Kidney (tissue), 13 donors: ENCODE measurements at regions not wholly inside any gene's neighbourhood (a gene's known extent, or its start where the extent isn't known, plus 50 kb on each side); places are given as distances from the start of the nearest gene placed in this dataset.
"Not testable (repeated sequence)": the region's sequence is repeated elsewhere in the genome, so short reads cannot be mapped to it uniquely, and the experiment has no call there.

ENCODE experiments used
- DNase-seq, 5 donors: peaks; one replicate each; pipeline ENCODE4 v3.0.0-alpha.2; 2013 to 2020
- FAIRE-seq: peaks from 2 replicates; lab custom pipeline; 2012; peaks lifted over from hg19 to GRCh38; lab: Jason Lieb, UNC
- H3K27ac ChIP-seq, 2 donors: one replicate each; pipeline ENCODE4 v1.7.0; 2013; ENCODE audit warnings: low read depth in 2 of 2, low read length in 2 of 2, inconsistent platforms in 1 of 2
- H3K27me3 ChIP-seq: one replicate; pipeline ENCODE4 v1.7.1; 2013; ENCODE audit warnings: low read length, inconsistent platforms; ENCODE audit not compliant: control insufficient read depth, insufficient read depth
- H3K36me3 ChIP-seq, 3 donors: one replicate each; pipeline versions ENCODE4 v1.7.0 to v1.7.1; 2013; ENCODE audit warnings: low read length in 3 of 3, control low read depth in 1 of 3, inconsistent platforms in 1 of 3; ENCODE audit not compliant: insufficient read depth in 3 of 3, control insufficient read depth in 2 of 3
- H3K4me1 ChIP-seq, 3 donors: one replicate each; pipeline versions ENCODE4 v1.7.0 to v1.7.1; 2013; ENCODE audit warnings: low read length in 3 of 3, inconsistent platforms in 1 of 3, low read depth in 1 of 3; ENCODE audit not compliant: control insufficient read depth in 2 of 3, insufficient read depth in 2 of 3
- H3K4me3 ChIP-seq, 3 donors: one replicate each; pipeline versions ENCODE4 v1.7.0 to v1.8.1; 2013; ENCODE audit warnings: low read length in 3 of 3, control low read depth in 1 of 3, inconsistent platforms in 1 of 3
- H3K9ac ChIP-seq, 3 donors: one replicate each; pipeline versions ENCODE4 v1.7.0 to v1.7.1; 2013; ENCODE audit warnings: low read length in 3 of 3, control low read depth in 1 of 3, inconsistent platforms in 1 of 3
- H3K9me3 ChIP-seq, 3 donors: one replicate each; pipeline versions ENCODE4 v1.7.0 to v1.7.1; 2013; ENCODE audit warnings: low read length in 3 of 3, control low read depth in 1 of 3, inconsistent platforms in 1 of 3; ENCODE audit not compliant: control insufficient read depth in 2 of 3, insufficient read depth in 1 of 3
- intact Hi-C: fragments of 100-400 bp; cut with DNase I; formaldehyde crosslinking; loops from one replicate; pipeline ENCODE4 v1.11.1; 2022
- TF ChIP-seq, protein P1 (sequence below): IDR thresholded peaks from 3 replicates; pipeline ENCODE4 v1.5.1; 2012; ENCODE audit warnings: mild to moderate bottlenecking, moderate library complexity, borderline replicate concordance; ENCODE audit not compliant: insufficient read depth; ENCODE audit errors: extremely low read depth
- donor health status: control.
- donor health status: control.
- donor health status: control.
- donor health status: control.
- donor health status: control.
- donor health status: DM: yes; HTN: yes; CAD: no.
- donor health status: Normal renal cell carcinoma (clear cell type).

DNA sequence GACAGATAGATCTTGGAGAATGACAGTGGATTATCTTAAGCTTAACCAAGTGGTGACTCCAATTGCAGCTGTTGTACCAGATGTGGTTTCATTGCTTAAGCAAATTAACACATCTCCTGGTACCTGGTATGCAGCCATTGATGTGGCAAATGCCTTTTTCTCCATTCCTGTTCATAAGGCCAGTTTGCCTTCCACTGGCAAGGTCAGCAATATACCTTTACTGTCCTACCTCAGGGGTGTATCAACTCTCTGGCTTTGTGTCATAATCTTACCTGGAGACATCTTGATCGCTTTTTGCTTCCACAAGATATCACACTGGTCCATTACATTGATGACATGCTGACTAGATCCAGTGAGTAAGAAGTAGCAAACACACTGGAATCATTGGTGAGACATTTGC is 86.3 kb upstream of the RANBP6 start:
- H3K9me3 ChIP-seq, H3K27me3 ChIP-seq, H3K4me1 ChIP-seq, intact Hi-C loops, H3K27ac ChIP-seq, H3K9ac ChIP-seq, H3K36me3 ChIP-seq, H3K4me3 ChIP-seq, FAIRE-seq, DNase-seq: not testable (repeated sequence)

DNA sequence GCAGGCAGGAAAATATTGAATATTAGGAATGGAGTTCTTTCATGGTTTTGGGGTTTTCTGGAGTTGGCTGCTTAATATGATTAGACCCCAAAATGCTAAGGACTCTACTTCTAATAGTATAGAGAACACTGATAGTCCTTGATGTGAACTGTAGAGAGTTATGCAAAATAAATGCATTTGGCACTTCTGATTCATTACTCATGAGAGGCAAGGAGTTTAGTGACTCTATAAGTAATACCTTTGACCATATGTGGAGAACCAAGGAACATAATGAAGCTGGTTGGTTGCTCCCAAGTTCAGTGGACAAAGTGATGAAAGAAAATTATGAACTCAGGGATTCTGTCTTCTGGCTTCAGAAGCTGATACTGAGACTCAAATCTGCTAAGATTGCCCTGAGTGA is 83.9 kb upstream of the RANBP6 start:
- DNase-seq, H3K27ac ChIP-seq, H3K9ac ChIP-seq, H3K9me3 ChIP-seq, H3K4me3 ChIP-seq, H3K36me3 ChIP-seq, H3K4me1 ChIP-seq, H3K27me3 ChIP-seq, intact Hi-C loops, FAIRE-seq: not testable (repeated sequence)

DNA sequence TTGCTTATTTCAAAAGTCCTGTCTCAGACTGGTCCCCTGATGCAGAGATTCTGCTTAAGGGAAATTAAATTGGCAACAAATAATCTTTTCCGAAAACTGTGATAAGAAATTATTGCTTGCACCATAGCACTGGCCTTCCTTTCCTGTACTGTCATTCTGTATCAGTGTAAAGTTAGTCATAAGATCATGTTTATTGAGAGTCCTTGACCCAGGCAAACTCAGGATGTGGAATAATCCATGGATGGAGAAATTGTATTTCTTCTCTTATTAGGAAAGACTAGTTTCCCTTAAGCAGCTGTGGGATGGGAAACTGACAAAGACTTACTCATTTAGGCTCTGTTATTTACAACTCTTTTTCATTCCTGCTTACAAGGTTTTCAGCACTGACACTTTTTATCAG is 83.0 kb upstream of the RANBP6 start:
- Histone ChIP-seq H3K4me1 (no peaks in the 10 kb centered on the region), H3K36me3 (no peaks in the 10 kb centered on the region), H3K27ac (no peak overlapping the region), H3K9me3 (peaks cover 0 to 3% (median 0%) of the 10 kb centered on the region in 3 donors), H3K4me3 (no peak overlapping the region), H3K9ac (no peak overlapping the region), H3K27me3 (no peaks in the 10 kb centered on the region)
- intact Hi-C loops: no loop called here
- TF ChIP-seq, protein P1, sequence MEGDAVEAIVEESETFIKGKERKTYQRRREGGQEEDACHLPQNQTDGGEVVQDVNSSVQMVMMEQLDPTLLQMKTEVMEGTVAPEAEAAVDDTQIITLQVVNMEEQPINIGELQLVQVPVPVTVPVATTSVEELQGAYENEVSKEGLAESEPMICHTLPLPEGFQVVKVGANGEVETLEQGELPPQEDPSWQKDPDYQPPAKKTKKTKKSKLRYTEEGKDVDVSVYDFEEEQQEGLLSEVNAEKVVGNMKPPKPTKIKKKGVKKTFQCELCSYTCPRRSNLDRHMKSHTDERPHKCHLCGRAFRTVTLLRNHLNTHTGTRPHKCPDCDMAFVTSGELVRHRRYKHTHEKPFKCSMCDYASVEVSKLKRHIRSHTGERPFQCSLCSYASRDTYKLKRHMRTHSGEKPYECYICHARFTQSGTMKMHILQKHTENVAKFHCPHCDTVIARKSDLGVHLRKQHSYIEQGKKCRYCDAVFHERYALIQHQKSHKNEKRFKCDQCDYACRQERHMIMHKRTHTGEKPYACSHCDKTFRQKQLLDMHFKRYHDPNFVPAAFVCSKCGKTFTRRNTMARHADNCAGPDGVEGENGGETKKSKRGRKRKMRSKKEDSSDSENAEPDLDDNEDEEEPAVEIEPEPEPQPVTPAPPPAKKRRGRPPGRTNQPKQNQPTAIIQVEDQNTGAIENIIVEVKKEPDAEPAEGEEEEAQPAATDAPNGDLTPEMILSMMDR: no peak
- DNase-seq (no peak), FAIRE-seq (no peak)

DNA sequence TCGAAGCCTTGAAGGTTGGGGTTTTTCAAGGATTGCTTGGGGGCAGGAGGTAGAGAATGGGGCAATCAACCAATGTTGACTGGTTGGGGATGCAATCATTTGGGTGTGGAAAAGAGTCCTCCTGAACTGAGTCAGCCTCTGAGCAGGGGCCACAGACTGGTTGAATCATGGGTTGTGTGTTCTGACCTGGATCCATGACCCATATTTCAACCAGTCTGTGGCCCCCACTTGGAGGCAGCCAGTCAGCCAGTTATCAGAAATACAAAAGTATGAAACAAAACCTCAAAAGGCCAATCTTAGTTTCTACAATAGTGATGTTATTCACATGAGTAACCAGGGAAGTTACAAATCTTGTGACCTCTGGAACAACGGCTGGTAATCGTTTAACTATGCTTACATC is 81.4 kb upstream of the RANBP6 start:
- H3K27me3 ChIP-seq: no peaks in the 10 kb centered on the region
- H3K9me3 ChIP-seq: peaks cover 0 to 3% (median 0%) of the 10 kb centered on the region in 3 donors
- no peaks in the 10 kb centered on the region for H3K36me3 ChIP-seq
- no peak overlapping the region for H3K27ac ChIP-seq
- H3K9ac ChIP-seq: no peak overlapping the region
- intact Hi-C loops: no loop called here
- TF ChIP-seq, protein P1: no peak
- FAIRE-seq (no peak), DNase-seq (no peak)
- H3K4me3 ChIP-seq: no peak overlapping the region
- H3K4me1 ChIP-seq: no peaks in the 10 kb centered on the region
